WTC11 (cell line): ENCODE measurements at regions not wholly inside any gene's neighbourhood (a gene's known extent, or its start where the extent isn't known, plus 50 kb on each side); places are given as distances from the start of the nearest gene placed in this dataset.

Experiments used
- ATAC-seq: fragments of 200-7000 bp; cut with Tn5 transposase; 2 replicates; pipeline ENCODE4 v1.10.0; 2021; ENCODE audit warnings: mild to moderate bottlenecking, moderate library complexity
- CTCF ChIA-PET: fragments of 300-600 bp; sonication (Branson Sonifier 250); formaldehyde crosslinking; loops from one replicate; lab custom pipeline; 2021; ENCODE audit warnings: antibody characterized with exemption; lab: Charles Lee
- POLR2A ChIA-PET: fragments of 350-600 bp; sonication (Branson Sonifier 250); formaldehyde crosslinking; loops from one replicate; lab custom pipeline; 2021; ENCODE audit warnings: antibody characterized with exemption; lab: Charles Lee
- DNase-seq: peaks from one replicate; pipeline ENCODE4 v3.0.0; 2021; ENCODE audit warnings: low spot score
- H3K27ac Mint-ChIP-seq: 2 replicates; pipeline ENCODE4 v1.8.0; 2021; ENCODE audit warnings: mixed read lengths
- H3K27me3 Mint-ChIP-seq: 2 replicates; pipeline ENCODE4 v1.8.0; 2021; ENCODE audit warnings: low read depth, mild to moderate bottlenecking, moderate library complexity, mixed read lengths
- H3K36me3 Mint-ChIP-seq: 2 replicates; pipeline ENCODE4 v1.8.0; 2021; ENCODE audit warnings: mixed read lengths
- H3K4me1 Mint-ChIP-seq: 2 replicates; pipeline ENCODE4 v1.8.0; 2022; ENCODE audit warnings: mixed read lengths
- H3K4me3 Mint-ChIP-seq: 2 replicates; pipeline ENCODE4 v1.8.0; 2021; ENCODE audit warnings: mild to moderate bottlenecking, moderate library complexity, mixed read lengths
- H3K9me3 Mint-ChIP-seq: 2 replicates; pipeline ENCODE4 v1.8.0; 2021; ENCODE audit warnings: mixed read lengths
- CREM ChIP-seq: sonication (generic); formaldehyde crosslinking; IDR thresholded peaks from 2 replicates; pipeline ENCODE4 v1.8.1; 2022; ENCODE audit warnings: mild to moderate bottlenecking, missing genetic modification reagents, moderate library complexity
- E2F5 ChIP-seq: sonication (generic); formaldehyde crosslinking; IDR thresholded peaks from 2 replicates; pipeline ENCODE4 v1.8.1; 2022; ENCODE audit warnings: mild to moderate bottlenecking, moderate library complexity, missing genetic modification reagents
- ESRRA ChIP-seq: sonication (generic); formaldehyde crosslinking; IDR thresholded peaks from 2 replicates; pipeline ENCODE4 v1.8.1; 2022; ENCODE audit warnings: mild to moderate bottlenecking, missing genetic modification reagents, borderline replicate concordance
- GRHL2 ChIP-seq: fragments of 250-450 bp; sonication (Bioruptor Pico); IDR thresholded peaks from 2 replicates; pipeline ENCODE4 v1.8.0; 2022; ENCODE audit warnings: mild to moderate bottlenecking, moderate library complexity; ENCODE audit not compliant: insufficient replicate concordance, severe bottlenecking
- HMGXB4 ChIP-seq: sonication (generic); formaldehyde crosslinking; IDR thresholded peaks from 2 replicates; pipeline ENCODE4 v1.8.1; 2023; ENCODE audit warnings: mild to moderate bottlenecking, moderate library complexity, missing genetic modification reagents
- KAT7 ChIP-seq: sonication (generic); formaldehyde crosslinking; IDR thresholded peaks from 2 replicates; pipeline ENCODE4 v1.8.1; 2023; ENCODE audit warnings: missing genetic modification reagents, mild to moderate bottlenecking, borderline replicate concordance
- MYBL2 ChIP-seq: sonication (generic); formaldehyde crosslinking; IDR thresholded peaks from 2 replicates; pipeline ENCODE4 v1.8.1; 2023; ENCODE audit warnings: mild to moderate bottlenecking, moderate library complexity, missing genetic modification reagents
- NFATC4 ChIP-seq: fragments of 250-450 bp; sonication (Bioruptor Pico); IDR thresholded peaks from 2 replicates; pipeline ENCODE4 v1.9.0; 2021; ENCODE audit warnings: mild to moderate bottlenecking
- PRDM15 ChIP-seq: sonication (generic); formaldehyde crosslinking; IDR thresholded peaks from 2 replicates; pipeline ENCODE4 v1.8.0; 2022; ENCODE audit warnings: missing genetic modification reagents
- SP1 ChIP-seq: sonication (generic); formaldehyde crosslinking; conservative IDR thresholded peaks from 2 replicates; pipeline ENCODE4 v1.8.1; 2022; ENCODE audit warnings: missing genetic modification reagents
- TCF7 ChIP-seq: sonication (generic); formaldehyde crosslinking; IDR thresholded peaks from 2 replicates; pipeline ENCODE4 v1.8.0; 2022; ENCODE audit warnings: mild to moderate bottlenecking, low read depth, missing genetic modification reagents, moderate library complexity
- ZNF121 ChIP-seq: sonication (generic); formaldehyde crosslinking; IDR thresholded peaks from 2 replicates; pipeline ENCODE4 v1.8.0; 2023; ENCODE audit warnings: missing genetic modification reagents
- TF ChIP-seq, protein P1 (sequence below): sonication (generic); formaldehyde crosslinking; IDR thresholded peaks from 2 replicates; pipeline ENCODE4 v1.8.1; 2023; ENCODE audit warnings: mild to moderate bottlenecking, missing genetic modification reagents, moderate library complexity
- TF ChIP-seq, protein P2 (sequence below): sonication (generic); formaldehyde crosslinking; IDR thresholded peaks from 2 replicates; pipeline ENCODE4 v1.8.1; 2022; ENCODE audit warnings: low read depth, mild to moderate bottlenecking, moderate library complexity, missing genetic modification reagents, borderline replicate concordance

- no peaks in the 10 kb centered on the region for H3K9me3 Mint-ChIP-seq
- H3K4me1 Mint-ChIP-seq = peaks cover 7% of the 10 kb centered on the region
- ChIA-PET POLR2A (no interaction called here), CTCF (no interaction called here)
- H3K27me3 Mint-ChIP-seq = no peaks in the 10 kb centered on the region; the same call in 1 of the 2 replicates
- H3K4me3 Mint-ChIP-seq = no peak overlapping the region
- H3K27ac Mint-ChIP-seq = no peak overlapping the region
- DNase-seq (no peak), ATAC-seq (no peak)
- TF ChIP-seq KAT7 (CRISPR knock-in tag) (no peak), TCF7 (no peak), PRDM15 (no peak), ESRRA (CRISPR knock-in tag) (no peak), GRHL2 (CRISPR knock-in tag) (no peak), SP1 (CRISPR knock-in tag) (no peak)
- TF ChIP-seq, protein P1, sequence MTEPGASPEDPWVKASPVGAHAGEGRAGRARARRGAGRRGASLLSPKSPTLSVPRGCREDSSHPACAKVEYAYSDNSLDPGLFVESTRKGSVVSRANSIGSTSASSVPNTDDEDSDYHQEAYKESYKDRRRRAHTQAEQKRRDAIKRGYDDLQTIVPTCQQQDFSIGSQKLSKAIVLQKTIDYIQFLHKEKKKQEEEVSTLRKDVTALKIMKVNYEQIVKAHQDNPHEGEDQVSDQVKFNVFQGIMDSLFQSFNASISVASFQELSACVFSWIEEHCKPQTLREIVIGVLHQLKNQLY (CRISPR knock-in tag) = no peak
- no peaks in the 10 kb centered on the region for H3K36me3 Mint-ChIP-seq
Observed at GRCh38 chr3:63753995-63754394, 65.1 kb upstream of the C3orf49 start.

DNA sequence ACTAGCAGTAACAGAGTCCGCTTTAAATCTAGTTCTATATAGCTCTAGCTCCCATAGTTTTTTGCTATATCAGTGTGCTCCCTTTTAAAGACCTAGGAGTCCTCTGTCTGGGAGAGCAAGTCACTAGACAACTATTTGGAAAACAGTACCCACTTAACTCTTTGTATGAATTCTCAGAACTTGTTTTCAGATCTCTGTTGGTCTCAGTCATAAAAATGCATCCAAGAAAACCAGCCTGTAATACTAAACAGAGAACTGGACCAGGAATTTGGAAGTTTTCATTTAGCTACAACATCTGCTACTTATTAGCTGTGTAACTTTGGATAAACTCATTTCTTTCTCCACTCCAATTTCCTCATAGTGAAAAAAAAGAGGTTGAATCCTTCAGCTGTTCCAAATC, 56.9 kb upstream of the C3orf49 start:
- ATAC-seq (no peak), DNase-seq (no peak)
- Mint-ChIP-seq H3K27ac (no peak overlapping the region), H3K4me3 (no peak overlapping the region), H3K9me3 (no peaks in the 10 kb centered on the region), H3K36me3 (no peaks in the 10 kb centered on the region), H3K4me1 (peaks cover 8% of the 10 kb centered on the region), H3K27me3 (peaks cover 5% of the 10 kb centered on the region)
- CTCF ChIA-PET = interaction anchor here (1.4 kb wide), 1 partner anchor 412 kb away, joined by 4 read pairs; no protein-coding TSS in a partner anchor
- TF ChIP-seq E2F5 (no peak), MYBL2 (CRISPR knock-in tag) (no peak), ZNF121 (CRISPR knock-in tag) (no peak)
- TF ChIP-seq, protein P2, sequence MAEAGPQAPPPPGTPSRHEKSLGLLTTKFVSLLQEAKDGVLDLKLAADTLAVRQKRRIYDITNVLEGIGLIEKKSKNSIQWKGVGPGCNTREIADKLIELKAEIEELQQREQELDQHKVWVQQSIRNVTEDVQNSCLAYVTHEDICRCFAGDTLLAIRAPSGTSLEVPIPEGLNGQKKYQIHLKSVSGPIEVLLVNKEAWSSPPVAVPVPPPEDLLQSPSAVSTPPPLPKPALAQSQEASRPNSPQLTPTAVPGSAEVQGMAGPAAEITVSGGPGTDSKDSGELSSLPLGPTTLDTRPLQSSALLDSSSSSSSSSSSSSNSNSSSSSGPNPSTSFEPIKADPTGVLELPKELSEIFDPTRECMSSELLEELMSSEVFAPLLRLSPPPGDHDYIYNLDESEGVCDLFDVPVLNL (CRISPR knock-in tag) = no peak
- POLR2A ChIA-PET = no interaction called here

GRCh38 chr3:63762934-63763550, 56.1 kb upstream of the C3orf49 start:
- Mint-ChIP-seq H3K4me3 (no peak overlapping the region), H3K27ac (no peak overlapping the region), H3K36me3 (no peaks in the 10 kb centered on the region), H3K9me3 (no peaks in the 10 kb centered on the region), H3K4me1 (peaks cover 4% of the 10 kb centered on the region; the same call in 1 of the 2 replicates), H3K27me3 (peaks cover 5% of the 10 kb centered on the region)
- ChIA-PET CTCF (interaction anchor here (1.4 kb wide), 1 partner anchor 413 kb away, joined by 4 read pairs; no protein-coding TSS in a partner anchor), POLR2A (no interaction called here)
- ATAC-seq (no peak), DNase-seq (no peak)
- TF ChIP-seq HMGXB4 (CRISPR knock-in tag) (no peak), NFATC4 (CRISPR knock-in tag) (no peak), CREM (CRISPR knock-in tag) (no peak), GRHL2 (CRISPR knock-in tag) (no peak)
